Erythroblast (primary cell): ENCODE measurements at regions not wholly inside any gene's neighbourhood (a gene's known extent, or its start where the extent isn't known, plus 50 kb on each side); places are given as distances from the start of the nearest gene placed in this dataset.

Experiments used
- DNase-seq, 2 experiments: peaks; one replicate each; lab custom pipeline; 2025; lab: John Stamatoyannopoulos, UW
- GATA1 ChIP-seq: IDR thresholded peaks from 2 replicates; pipeline ENCODE4 v1.6.1; 2011; ENCODE audit warnings: low read depth, mild to moderate bottlenecking, control low read depth, low read length, moderate library complexity
- POLR2A ChIP-seq: IDR thresholded peaks from 2 replicates; pipeline ENCODE4 v1.6.1; 2011; ENCODE audit warnings: mild to moderate bottlenecking, low read length

GRCh38 chr17:73889439-73889838, 245.2 kb upstream of the SDK2 start:
- DNase-seq, result no peak
- TF ChIP-seq POLR2A (no peak), GATA1 (no peak)

- no peak for DNase-seq
- TF ChIP-seq POLR2A (no peak), GATA1 (no peak)
Observed at GRCh38 chr17:73890831-73891405, 246.7 kb upstream of the SDK2 start.

GRCh38 chr17:73895157-73895556, 250.9 kb upstream of the SDK2 start:
- no peak for TF ChIP-seq GATA1
- TF ChIP-seq POLR2A, result no peak
- DNase-seq, result no peak

- TF ChIP-seq POLR2A (no peak), GATA1 (no peak)
- no peak for DNase-seq
Observed at GRCh38 chr17:73896966-73897365, 252.7 kb upstream of the SDK2 start.

GRCh38 chr17:73899839-73900238, 255.6 kb upstream of the SDK2 start:
- DNase-seq, result no peak

GRCh38 chr17:73900516-73900915, 256.3 kb upstream of the SDK2 start:
- no peak for DNase-seq
- no peak for TF ChIP-seq GATA1
- no peak for TF ChIP-seq POLR2A

More at GRCh38 chr17:73899839-73900238, 255.6 kb upstream of the SDK2 start:
- TF ChIP-seq POLR2A, result no peak
- no peak for TF ChIP-seq GATA1

- TF ChIP-seq POLR2A, result no peak
- no peak for TF ChIP-seq GATA1
- no peak for DNase-seq
Observed at GRCh38 chr17:73901249-73901648, 257.0 kb upstream of the SDK2 start.

GRCh38 chr17:73901661-73902415, 257.6 kb upstream of the SDK2 start:
- TF ChIP-seq POLR2A (no peak), GATA1 (no peak)
- DNase-seq, result no peak

GRCh38 chr17:73902416-73903181, 258.4 kb upstream of the SDK2 start:
- no peak for TF ChIP-seq POLR2A
- no peak for TF ChIP-seq GATA1
- no peak for DNase-seq

- DNase-seq, result no peak
- TF ChIP-seq POLR2A (no peak), GATA1 (no peak)
Observed at GRCh38 chr17:73906896-73907870, 262.9 kb upstream of the SDK2 start.

GRCh38 chr17:73909186-73909585, 264.9 kb upstream of the SDK2 start:
- DNase-seq, result no peak
- TF ChIP-seq GATA1 (no peak), POLR2A (no peak)

GRCh38 chr17:73910206-73910605, 266.0 kb upstream of the SDK2 start:
- TF ChIP-seq POLR2A, result no peak
- no peak for TF ChIP-seq GATA1
- no peak for DNase-seq

GRCh38 chr17:73910821-73911515, 266.7 kb upstream of the SDK2 start:
- TF ChIP-seq GATA1 (no peak), POLR2A (no peak)
- DNase-seq, result no peak
